HCT116 (cell line): ENCODE measurements at regions not wholly inside any gene's neighbourhood (a gene's known extent, or its start where the extent isn't known, plus 50 kb on each side); places are given as distances from the start of the nearest gene placed in this dataset.

Experiments
- ATAC-seq: fragments of 200-7000 bp; cut with Tn5 transposase; 2 replicates; pipeline ENCODE4 v1.9.1; 2020; ENCODE audit warnings: mild to moderate bottlenecking, moderate library complexity
- BruUV-seq: library from RNA; stranded (reverse); fragments of 400-500 nt; replicated peaks from 2 replicates; lab custom pipeline; 2021; lab: Mats Ljungman, UMichigan
- CTCF ChIA-PET: fragments of 300-600 bp; sonication (Branson Sonifier 250); formaldehyde crosslinking; loops from one replicate; lab custom pipeline; 2021; ENCODE audit warnings: antibody characterized with exemption; lab: Charles Lee
- POLR2A ChIA-PET: fragments of 300-600, 350-600 bp; sonication (Branson Sonifier 250); formaldehyde crosslinking; loops from one replicate; lab custom pipeline; 2021; ENCODE audit warnings: antibody characterized with exemption; lab: Charles Lee
- RAD21 ChIA-PET, 2 experiments: fragments of 300-600 bp; sonication (Branson Sonifier 250); formaldehyde crosslinking; loops; one replicate each; lab custom pipeline; 2023; ENCODE audit warnings: low total read pairs in 2 of 2; ENCODE audit not compliant: uncharacterized antibody in 2 of 2, unreplicated experiment in 2 of 2, low non-redundant PET in 1 of 2; lab: Charles Lee
- DNase-seq: peaks from one replicate; pipeline ENCODE4 v3.0.0-alpha.2; 2010; ENCODE audit warnings: low read depth, low spot score
- H2AFZ ChIP-seq: fragments of 200-600 bp; shearing (Covaris generic), sonication (generic); 2 replicates; pipeline ENCODE4 v1.6.1; 2017; ENCODE audit warnings: low read depth, mixed run types, mixed read lengths, antibody characterized with exemption, low read length; ENCODE audit not compliant: poor library complexity, severe bottlenecking
- H3K27ac ChIP-seq: 2 replicates; pipeline ENCODE4 v1.5.1; 2012; ENCODE audit warnings: low read depth, low read length
- H3K27me3 ChIP-seq: fragments of 200-600 bp; sonication (generic); 2 replicates; pipeline ENCODE4 v1.6.1; 2016; ENCODE audit warnings: mixed run types, low read length, mixed read lengths; ENCODE audit not compliant: insufficient read depth
- H3K36me3 ChIP-seq, 2 experiments: fragments of 200-500 bp in 1 of 2; fragments of 200-600 bp in 1 of 2; sonication (Bioruptor generic) in 1 of 2; sonication (generic) in 1 of 2; 2 replicates each; pipeline versions ENCODE4 v1.5.1 to v1.6.1; 2014 to 2016; ENCODE audit warnings: low read length in 2 of 2, inconsistent platforms in 1 of 2, mixed read lengths in 1 of 2, mixed run types in 1 of 2; ENCODE audit not compliant: insufficient read depth in 2 of 2, control insufficient read depth in 1 of 2
- H3K4me1 ChIP-seq, 2 experiments: fragments of 200-600 bp in 1 of 2; sonication (generic) in 1 of 2; 2 replicates each; pipeline versions ENCODE4 v1.5.1 to v1.6.1; 2012 to 2017; ENCODE audit warnings: low read length in 2 of 2, inconsistent platforms in 1 of 2, mild to moderate bottlenecking in 1 of 2, mixed read lengths in 1 of 2, mixed run types in 1 of 2, moderate library complexity in 1 of 2; ENCODE audit not compliant: insufficient read depth in 2 of 2, control insufficient read depth in 1 of 2
- H3K4me2 ChIP-seq: fragments of 200-600 bp; sonication (generic); 2 replicates; pipeline ENCODE4 v1.6.1; 2017; ENCODE audit warnings: mixed run types, low read length, mixed read lengths
- H3K4me3 ChIP-seq, 2 experiments: fragments of 200-600 bp in 1 of 2; sonication (generic) in 1 of 2; replicated peaks in 1 of 2; 2 replicates each; pipeline ENCODE4 v1.5.1; 2011 to 2016; ENCODE audit warnings: low read length in 2 of 2, control low read depth in 1 of 2, low read depth in 1 of 2, mild to moderate bottlenecking in 1 of 2, mixed read lengths in 1 of 2, mixed run types in 1 of 2
- H3K79me2 ChIP-seq: fragments of 200-600 bp; sonication (generic); 2 replicates; pipeline ENCODE4 v1.6.1; 2017; ENCODE audit warnings: mild to moderate bottlenecking, mixed run types, low read length, moderate library complexity, mixed read lengths; ENCODE audit not compliant: insufficient read depth
- H3K9ac ChIP-seq: fragments of 200-600 bp; sonication (generic); 2 replicates; pipeline ENCODE4 v1.6.1; 2016; ENCODE audit warnings: low read length, mixed read lengths
- H3K9me2 ChIP-seq: fragments of 200-600 bp; sonication (generic), shearing (Covaris generic); 2 replicates; pipeline ENCODE4 v1.6.1; 2017; ENCODE audit warnings: mixed run types, mild to moderate bottlenecking, moderate library complexity; ENCODE audit not compliant: insufficient read depth
- H3K9me3 ChIP-seq, 2 experiments: fragments of 200-500 bp in 1 of 2; fragments of 200-600 bp in 1 of 2; sonication (Bioruptor generic) in 1 of 2; sonication (generic) in 1 of 2; 2 replicates each; pipeline ENCODE4 v1.6.1; 2014 to 2017; ENCODE audit warnings: low read length in 2 of 2, mixed read lengths in 2 of 2, inconsistent platforms in 1 of 2, low read depth in 1 of 2, mild to moderate bottlenecking in 1 of 2, mixed run types in 1 of 2, moderate library complexity in 1 of 2; ENCODE audit not compliant: control insufficient read depth in 1 of 2, insufficient read depth in 1 of 2
- H4K20me1 ChIP-seq: fragments of 200-600 bp; sonication (generic), shearing (Covaris generic); 2 replicates; pipeline ENCODE4 v1.6.1; 2017; ENCODE audit warnings: mixed run types, mild to moderate bottlenecking, moderate library complexity; ENCODE audit not compliant: insufficient read depth
- ATF3 ChIP-seq: IDR thresholded peaks from 2 replicates; pipeline ENCODE4 v1.6.1; 2012
- CEBPB ChIP-seq: IDR thresholded peaks from 2 replicates; pipeline ENCODE4 v1.6.1; 2012; ENCODE audit warnings: low read depth
- EGR1 ChIP-seq: IDR thresholded peaks from 2 replicates; pipeline ENCODE4 v1.6.1; 2012; ENCODE audit warnings: low read depth
- ELF1 ChIP-seq: IDR thresholded peaks from 2 replicates; pipeline ENCODE4 v1.6.1; 2012; ENCODE audit warnings: low read depth, borderline replicate concordance
- EZH2 ChIP-seq: fragments of 200-600 bp; sonication (generic); IDR thresholded peaks from 2 replicates; pipeline ENCODE4 v1.6.1; 2017; ENCODE audit warnings: antibody characterized with exemption, mixed run types
- FOSL1 ChIP-seq: IDR thresholded peaks from 2 replicates; pipeline ENCODE4 v1.6.1; 2012; ENCODE audit warnings: low read depth
- JUND ChIP-seq: IDR thresholded peaks from 2 replicates; pipeline ENCODE4 v1.6.1; 2012
- POLR2A ChIP-seq: IDR thresholded peaks from 2 replicates; pipeline ENCODE4 v1.7.0; 2011; ENCODE audit warnings: borderline replicate concordance; ENCODE audit not compliant: insufficient read depth, insufficient read length; ENCODE audit errors: extremely low read depth
- POLR2AphosphoS5 ChIP-seq: IDR thresholded peaks from 2 replicates; pipeline ENCODE4 v1.6.1; 2011; ENCODE audit warnings: mild to moderate bottlenecking, low read depth, low read length, moderate library complexity
- SP1 ChIP-seq: IDR thresholded peaks from 2 replicates; pipeline ENCODE4 v1.6.1; 2012; ENCODE audit warnings: low read depth
- SRF ChIP-seq: IDR thresholded peaks from 2 replicates; pipeline ENCODE4 v1.6.1; 2012; ENCODE audit warnings: low read depth
- YY1 ChIP-seq: IDR thresholded peaks from 2 replicates; pipeline ENCODE4 v1.6.1; 2011; ENCODE audit warnings: low read length, low read depth, moderate library complexity, mild to moderate bottlenecking; ENCODE audit not compliant: insufficient replicate concordance; ENCODE audit errors: extremely low read depth
- ZNF274 ChIP-seq: fragments of 200-500 bp; sonication (Bioruptor generic); IDR thresholded peaks from 2 replicates; pipeline ENCODE4 v1.6.1; 2014; ENCODE audit warnings: mild to moderate bottlenecking, low read depth, low read length, inconsistent platforms
- intact Hi-C: fragments of 100-400 bp; cut with micrococcal nuclease; formaldehyde crosslinking; loops from 2 replicates; pipeline ENCODE4 v1.10.0; 2022
- TF ChIP-seq, protein P1 (sequence below): IDR thresholded peaks from 2 replicates; pipeline ENCODE4 v1.6.1; 2012
- TF ChIP-seq, protein P2 (sequence below), 3 experiments: fragments of 200-600 bp in 1 of 3; sonication (generic) in 1 of 3; IDR thresholded peaks in 2 of 3; conservative IDR thresholded peaks in 1 of 3; 2 replicates each; pipeline ENCODE4 v1.5.1; 2012 to 2017; ENCODE audit warnings: low read depth in 2 of 3, low read length in 2 of 3, antibody characterized with exemption in 1 of 3, borderline replicate concordance in 1 of 3, control low read depth in 1 of 3, mild to moderate bottlenecking in 1 of 3, mixed read lengths in 1 of 3, mixed run types in 1 of 3, moderate library complexity in 1 of 3; ENCODE audit not compliant: insufficient read depth in 1 of 3

DNA sequence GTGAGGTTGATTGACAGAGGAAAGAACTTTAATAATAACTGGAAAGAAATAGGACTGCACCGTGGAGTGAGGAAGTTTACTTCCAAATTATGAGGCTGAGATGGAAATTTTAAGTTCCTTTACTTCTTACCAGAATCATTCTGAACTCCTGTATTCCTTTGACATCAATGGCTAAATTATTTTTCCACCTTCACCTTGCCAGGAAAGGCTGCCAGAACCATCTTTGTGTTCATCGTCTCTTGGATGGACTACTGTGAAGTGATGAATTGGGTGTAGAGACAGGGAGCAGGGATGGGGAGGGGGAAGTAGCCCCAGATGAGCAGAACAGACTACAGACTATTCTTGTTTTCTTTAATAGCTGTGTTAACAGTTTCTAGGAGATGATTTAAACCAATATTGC is 102.1 kb upstream of the CEP162 start:
- Histone ChIP-seq H4K20me1 (no peaks in the 10 kb centered on the region), H3K4me2 (no peak overlapping the region), H3K9me3 (no peaks in the 10 kb centered on the region), H3K36me3 (no peaks in the 10 kb centered on the region), H3K9me2 (no peaks in the 10 kb centered on the region), H3K27me3 (no peaks in the 10 kb centered on the region), H3K27ac (no peak overlapping the region)
- POLR2A ChIA-PET, result no interaction called here
- CTCF ChIA-PET, result no interaction called here
- no TSS peak for BruUV-seq
- TF ChIP-seq FOSL1 (no peak), YY1 (no peak)
- TF ChIP-seq, all 23 proteins: peak for 0
- intact Hi-C loops, result no loop called here
- H3K9ac ChIP-seq, result no peak overlapping the region
- ATAC-seq, result no peak
- no peak overlapping the region for H3K4me3 ChIP-seq
- RAD21 ChIA-PET, result no interaction called here
- DNase-seq, result no peak
- no peaks in the 10 kb centered on the region for H3K4me1 ChIP-seq
- no peak overlapping the region for H2AFZ ChIP-seq
- H3K79me2 ChIP-seq, result no peaks in the 10 kb centered on the region

DNA sequence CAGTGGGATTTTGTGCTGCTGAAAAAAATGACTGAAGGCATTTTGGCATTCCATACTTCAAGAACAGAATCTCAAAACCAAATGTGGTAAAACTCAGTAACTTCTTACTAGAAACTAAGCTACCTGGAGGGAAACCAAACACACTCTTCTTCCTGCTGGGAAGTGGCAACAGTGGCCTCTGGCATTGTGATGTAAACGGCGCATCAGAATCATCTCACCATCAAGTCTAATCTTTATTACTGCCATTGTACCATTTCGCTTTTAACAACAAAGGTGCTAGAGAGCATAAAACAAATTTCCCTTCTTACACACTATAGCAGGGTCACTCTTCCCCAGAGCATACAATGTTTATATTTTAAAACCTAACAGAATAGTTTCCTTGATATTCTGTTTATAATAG is 101.6 kb upstream of the CEP162 start:
- ChIA-PET RAD21 (no interaction called here), CTCF (no interaction called here), POLR2A (no interaction called here)
- TF ChIP-seq ELF1 (no peak), JUND (no peak), ATF3 (no peak), YY1 (no peak), EGR1 (no peak), EZH2 (no peak), ZNF274 (no peak), SRF (no peak), CEBPB (no peak), POLR2AphosphoS5 (no peak), POLR2A (no peak), SP1 (no peak)
- TF ChIP-seq, protein P1, sequence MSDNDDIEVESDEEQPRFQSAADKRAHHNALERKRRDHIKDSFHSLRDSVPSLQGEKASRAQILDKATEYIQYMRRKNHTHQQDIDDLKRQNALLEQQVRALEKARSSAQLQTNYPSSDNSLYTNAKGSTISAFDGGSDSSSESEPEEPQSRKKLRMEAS, result no peak
- TF ChIP-seq, protein P2, sequence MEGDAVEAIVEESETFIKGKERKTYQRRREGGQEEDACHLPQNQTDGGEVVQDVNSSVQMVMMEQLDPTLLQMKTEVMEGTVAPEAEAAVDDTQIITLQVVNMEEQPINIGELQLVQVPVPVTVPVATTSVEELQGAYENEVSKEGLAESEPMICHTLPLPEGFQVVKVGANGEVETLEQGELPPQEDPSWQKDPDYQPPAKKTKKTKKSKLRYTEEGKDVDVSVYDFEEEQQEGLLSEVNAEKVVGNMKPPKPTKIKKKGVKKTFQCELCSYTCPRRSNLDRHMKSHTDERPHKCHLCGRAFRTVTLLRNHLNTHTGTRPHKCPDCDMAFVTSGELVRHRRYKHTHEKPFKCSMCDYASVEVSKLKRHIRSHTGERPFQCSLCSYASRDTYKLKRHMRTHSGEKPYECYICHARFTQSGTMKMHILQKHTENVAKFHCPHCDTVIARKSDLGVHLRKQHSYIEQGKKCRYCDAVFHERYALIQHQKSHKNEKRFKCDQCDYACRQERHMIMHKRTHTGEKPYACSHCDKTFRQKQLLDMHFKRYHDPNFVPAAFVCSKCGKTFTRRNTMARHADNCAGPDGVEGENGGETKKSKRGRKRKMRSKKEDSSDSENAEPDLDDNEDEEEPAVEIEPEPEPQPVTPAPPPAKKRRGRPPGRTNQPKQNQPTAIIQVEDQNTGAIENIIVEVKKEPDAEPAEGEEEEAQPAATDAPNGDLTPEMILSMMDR (IDR thresholded peaks at IDR 0.05 in 2 of 3, conservative IDR thresholded peaks at IDR 0.05 in 1 of 3; ENCODE audit: borderline replicate concordance in 1 of 3, insufficient read depth in 1 of 3, low read depth in 2 of 3, low read length in 2 of 3), result no peak
- no TSS peak for BruUV-seq
- no peaks in the 10 kb centered on the region for H3K9me3 ChIP-seq
- no peaks in the 10 kb centered on the region for H3K79me2 ChIP-seq
- DNase-seq, result no peak
- no peaks in the 10 kb centered on the region for H3K36me3 ChIP-seq
- H4K20me1 ChIP-seq, result no peaks in the 10 kb centered on the region
- H3K4me3 ChIP-seq, result no peak overlapping the region
- no peak overlapping the region for H2AFZ ChIP-seq
- no peaks in the 10 kb centered on the region for H3K4me1 ChIP-seq
- intact Hi-C loops, result no loop called here
- no peak overlapping the region for H3K9ac ChIP-seq
- H3K4me2 ChIP-seq, result no peak overlapping the region
- ATAC-seq, result no peak
- H3K27me3 ChIP-seq, result no peaks in the 10 kb centered on the region
- H3K9me2 ChIP-seq, result no peaks in the 10 kb centered on the region
- no peak overlapping the region for H3K27ac ChIP-seq
